ENCODE measurements at regions not wholly inside any gene's neighbourhood (a gene's known extent, or its start where the extent isn't known, plus 50 kb on each side); places are given as distances from the start of the nearest gene placed in this dataset.

DNA sequence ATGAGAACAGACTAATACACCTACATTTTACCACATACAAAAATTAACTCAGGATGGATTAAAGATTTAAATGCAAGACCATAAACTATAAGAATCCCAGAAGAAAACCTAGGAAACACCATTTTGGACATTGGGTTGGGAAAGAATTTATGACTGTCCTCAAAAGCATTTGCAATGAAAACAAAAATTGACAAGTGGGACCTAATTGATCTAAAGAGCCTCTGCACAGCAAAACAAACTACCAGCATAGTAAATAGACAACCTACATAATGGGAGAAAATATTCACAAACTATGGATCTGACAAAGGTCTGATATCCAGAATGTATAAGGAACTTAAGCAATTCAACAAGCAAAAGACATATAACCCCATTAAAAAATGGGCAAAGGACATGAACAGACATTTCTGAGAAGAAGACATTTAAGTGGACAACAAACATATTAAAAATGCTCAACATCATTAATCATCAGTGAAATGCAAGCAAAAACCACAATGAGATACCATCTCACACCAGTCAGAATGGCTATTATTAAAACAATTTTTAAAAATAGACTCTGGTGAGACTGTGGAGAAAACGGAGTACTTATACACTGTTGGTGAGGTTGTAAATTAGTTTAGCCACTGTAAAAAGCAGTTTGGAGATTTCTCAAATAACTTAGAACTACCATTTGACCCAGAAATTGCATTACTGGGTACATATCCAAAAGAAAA is 221.7 kb upstream of the DIPK2B start:
- Histone ChIP-seq H3K4me1 (ENCODE audit: insufficient read depth, low read length, severe bottlenecking) (no peaks in the 10 kb centered on the region), H3K9me2 (ENCODE audit: low read depth, low read length) (no peaks in the 10 kb centered on the region), H3K4me2 (ENCODE audit: low read length) (no peak overlapping the region), H3K9ac (ENCODE audit: low read length) (no peak overlapping the region), H3K9me3 (ENCODE audit: low read length) (no peaks in the 10 kb centered on the region), H4K20me1 (ENCODE audit: insufficient read depth, low read length) (no peaks in the 10 kb centered on the region), H2AFZ (ENCODE audit: low read length) (no peak overlapping the region), H3K79me2 (ENCODE audit: insufficient read depth, low read length) (no peaks in the 10 kb centered on the region), H3K4me3 (ENCODE audit: low read depth, low read length, poor library complexity, severe bottlenecking) (no peak overlapping the region), H3K27me3 (ENCODE audit: insufficient read depth, low read length) (no peaks in the 10 kb centered on the region), H3F3A (ENCODE audit: insufficient read depth, low read length) (no peaks in the 10 kb centered on the region), H3K36me3 (ENCODE audit: insufficient read depth, low read length) (no peaks in the 10 kb centered on the region), H3K27ac (ENCODE audit: low read depth, low read length, poor library complexity, severe bottlenecking) (no peak overlapping the region)
- TF ChIP-seq, protein P1, sequence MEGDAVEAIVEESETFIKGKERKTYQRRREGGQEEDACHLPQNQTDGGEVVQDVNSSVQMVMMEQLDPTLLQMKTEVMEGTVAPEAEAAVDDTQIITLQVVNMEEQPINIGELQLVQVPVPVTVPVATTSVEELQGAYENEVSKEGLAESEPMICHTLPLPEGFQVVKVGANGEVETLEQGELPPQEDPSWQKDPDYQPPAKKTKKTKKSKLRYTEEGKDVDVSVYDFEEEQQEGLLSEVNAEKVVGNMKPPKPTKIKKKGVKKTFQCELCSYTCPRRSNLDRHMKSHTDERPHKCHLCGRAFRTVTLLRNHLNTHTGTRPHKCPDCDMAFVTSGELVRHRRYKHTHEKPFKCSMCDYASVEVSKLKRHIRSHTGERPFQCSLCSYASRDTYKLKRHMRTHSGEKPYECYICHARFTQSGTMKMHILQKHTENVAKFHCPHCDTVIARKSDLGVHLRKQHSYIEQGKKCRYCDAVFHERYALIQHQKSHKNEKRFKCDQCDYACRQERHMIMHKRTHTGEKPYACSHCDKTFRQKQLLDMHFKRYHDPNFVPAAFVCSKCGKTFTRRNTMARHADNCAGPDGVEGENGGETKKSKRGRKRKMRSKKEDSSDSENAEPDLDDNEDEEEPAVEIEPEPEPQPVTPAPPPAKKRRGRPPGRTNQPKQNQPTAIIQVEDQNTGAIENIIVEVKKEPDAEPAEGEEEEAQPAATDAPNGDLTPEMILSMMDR (IDR thresholded peaks at IDR 0.05; ENCODE audit: low read length) = no peak
- no peak for TF ChIP-seq EZH2 (IDR thresholded peaks at IDR 0.05; ENCODE audit: borderline replicate concordance, low read length)

DNA sequence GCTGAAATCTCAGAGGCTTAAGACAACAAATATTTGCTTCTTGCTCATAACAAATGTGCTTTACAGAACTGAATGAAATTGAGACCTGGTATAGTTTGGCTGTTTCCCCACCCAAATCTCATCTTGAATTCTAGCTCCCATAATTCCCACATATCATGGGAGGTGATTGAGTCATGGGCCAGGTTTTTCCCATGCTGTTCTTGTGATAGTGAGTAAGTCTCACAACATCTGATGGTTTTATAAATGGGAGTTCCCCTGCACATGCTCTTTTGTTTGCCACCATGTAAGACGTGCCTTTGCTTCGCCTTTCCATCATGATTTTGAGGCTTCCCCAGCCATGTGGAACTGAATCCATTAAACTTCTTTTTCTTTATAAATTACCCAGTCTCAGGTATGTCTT is 221.1 kb upstream of the DIPK2B start:
- H3K4me3 ChIP-seq (ENCODE audit: low read depth, low read length, poor library complexity, severe bottlenecking) = no peak overlapping the region
- no peaks in the 10 kb centered on the region for H3K9me2 ChIP-seq (ENCODE audit: low read depth, low read length)
- no peak overlapping the region for H3K9ac ChIP-seq (ENCODE audit: low read length)
- no peak overlapping the region for H3K27ac ChIP-seq (ENCODE audit: low read depth, low read length, poor library complexity, severe bottlenecking)
- no peaks in the 10 kb centered on the region for H3K9me3 ChIP-seq (ENCODE audit: low read length)
- no peaks in the 10 kb centered on the region for H3K4me1 ChIP-seq (ENCODE audit: insufficient read depth, low read length, severe bottlenecking)
- H3F3A ChIP-seq (ENCODE audit: insufficient read depth, low read length) = no peaks in the 10 kb centered on the region
- H3K79me2 ChIP-seq (ENCODE audit: insufficient read depth, low read length) = no peaks in the 10 kb centered on the region
- no peak overlapping the region for H2AFZ ChIP-seq (ENCODE audit: low read length)
- TF ChIP-seq, protein P1 (IDR thresholded peaks at IDR 0.05; ENCODE audit: low read length) = no peak
- TF ChIP-seq EZH2 (IDR thresholded peaks at IDR 0.05; ENCODE audit: borderline replicate concordance, low read length) = no peak
- no peaks in the 10 kb centered on the region for H3K27me3 ChIP-seq (ENCODE audit: insufficient read depth, low read length)
- H3K4me2 ChIP-seq (ENCODE audit: low read length) = no peak overlapping the region
- H3K36me3 ChIP-seq (ENCODE audit: insufficient read depth, low read length) = no peaks in the 10 kb centered on the region
- H4K20me1 ChIP-seq (ENCODE audit: insufficient read depth, low read length) = no peaks in the 10 kb centered on the region

DNA sequence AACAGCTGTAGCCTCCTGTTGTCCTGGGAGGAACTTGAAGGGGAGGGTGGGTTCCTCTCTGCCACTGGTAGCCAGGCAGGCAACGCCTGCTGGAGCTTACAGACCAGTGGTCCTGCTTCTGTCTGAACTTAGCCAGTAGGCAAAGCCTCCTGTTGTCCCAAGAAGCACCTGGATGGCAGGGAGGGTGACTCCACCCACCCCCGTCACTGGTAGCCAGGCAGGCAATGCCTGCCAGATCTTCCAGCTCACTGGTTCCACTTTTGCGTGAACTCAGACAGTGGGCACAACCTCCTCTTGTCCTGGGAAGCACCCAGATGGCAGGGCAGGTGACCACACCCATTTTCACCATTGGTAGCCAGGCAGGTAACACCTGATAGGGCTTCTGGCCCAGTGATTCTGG is 203.5 kb upstream of the DIPK2B start:
- Histone ChIP-seq H3K79me2 (ENCODE audit: insufficient read depth, low read length) (no peaks in the 10 kb centered on the region), H2AFZ (ENCODE audit: low read length) (no peak overlapping the region), H3F3A (ENCODE audit: insufficient read depth, low read length) (no peaks in the 10 kb centered on the region), H3K36me3 (ENCODE audit: insufficient read depth, low read length) (no peaks in the 10 kb centered on the region), H3K27me3 (ENCODE audit: insufficient read depth, low read length) (no peaks in the 10 kb centered on the region), H3K4me1 (ENCODE audit: insufficient read depth, low read length, severe bottlenecking) (no peaks in the 10 kb centered on the region), H3K9me3 (ENCODE audit: low read length) (no peaks in the 10 kb centered on the region), H3K9me2 (ENCODE audit: low read depth, low read length) (no peaks in the 10 kb centered on the region), H4K20me1 (ENCODE audit: insufficient read depth, low read length) (no peaks in the 10 kb centered on the region), H3K27ac (ENCODE audit: low read depth, low read length, poor library complexity, severe bottlenecking) (no peak overlapping the region), H3K4me3 (ENCODE audit: low read depth, low read length, poor library complexity, severe bottlenecking) (no peak overlapping the region), H3K4me2 (ENCODE audit: low read length) (no peak overlapping the region), H3K9ac (ENCODE audit: low read length) (no peak overlapping the region)
- TF ChIP-seq, protein P1 (IDR thresholded peaks at IDR 0.05; ENCODE audit: low read length) = no peak
- no peak for TF ChIP-seq EZH2 (IDR thresholded peaks at IDR 0.05; ENCODE audit: borderline replicate concordance, low read length)

Measured in OCI-LY1 (cell line).